NCI-H2227 treated with DMSO at 0.1 percent for 48 hours (cell line): ENCODE measurements at regions not wholly inside any gene's neighbourhood (a gene's known extent, or its start where the extent isn't known, plus 50 kb on each side); places are given as distances from the start of the nearest gene placed in this dataset.
"Not testable (repeated sequence)": the region's sequence is repeated elsewhere in the genome, so short reads cannot be mapped to it uniquely, and the experiment has no call there.

ENCODE experiments used
- DNase-seq: peaks from one replicate; lab custom pipeline; 2025; lab: John Stamatoyannopoulos, UW

DNA sequence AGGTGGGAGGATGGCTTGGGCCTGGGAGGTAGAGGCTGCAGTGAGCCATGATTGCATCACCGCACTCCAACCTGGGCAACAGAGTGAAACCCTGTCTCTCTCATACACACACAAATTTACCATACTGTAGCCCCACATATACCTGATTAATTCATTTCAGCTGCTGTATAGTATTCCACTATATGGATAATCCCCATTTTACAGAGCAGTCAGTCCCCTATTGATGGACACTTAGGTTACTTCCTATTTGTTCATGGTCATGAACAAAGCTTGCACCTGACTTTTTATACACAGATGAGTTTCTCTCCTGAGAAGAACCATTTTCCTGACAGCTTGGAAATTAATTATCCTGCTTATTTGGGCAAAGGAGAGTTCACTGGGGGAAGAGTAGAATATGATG, 59.2 kb downstream of the EMX2 start:
- DNase-seq = no peak

DNA sequence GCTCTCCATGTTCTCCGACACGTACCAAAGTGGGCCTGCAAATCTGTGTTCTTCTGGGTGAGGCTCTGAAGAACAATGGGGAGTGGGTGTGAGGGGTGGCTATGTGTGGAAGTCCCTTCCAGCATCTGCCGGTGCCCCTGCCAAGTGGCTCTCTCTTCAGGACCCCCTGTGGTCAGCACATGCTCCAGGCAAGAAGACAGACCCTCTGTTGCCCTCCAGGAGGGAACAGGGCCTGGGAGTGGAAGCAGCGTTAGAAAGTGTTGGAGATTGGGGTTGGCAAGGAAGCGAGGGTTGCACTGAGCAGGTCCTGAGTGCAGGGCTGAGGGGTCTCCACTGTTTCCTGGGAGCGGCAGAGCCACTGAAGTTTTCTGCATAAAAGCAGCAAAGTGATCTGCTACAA, 60.5 kb downstream of the EMX2 start:
- DNase-seq = no peak

DNA sequence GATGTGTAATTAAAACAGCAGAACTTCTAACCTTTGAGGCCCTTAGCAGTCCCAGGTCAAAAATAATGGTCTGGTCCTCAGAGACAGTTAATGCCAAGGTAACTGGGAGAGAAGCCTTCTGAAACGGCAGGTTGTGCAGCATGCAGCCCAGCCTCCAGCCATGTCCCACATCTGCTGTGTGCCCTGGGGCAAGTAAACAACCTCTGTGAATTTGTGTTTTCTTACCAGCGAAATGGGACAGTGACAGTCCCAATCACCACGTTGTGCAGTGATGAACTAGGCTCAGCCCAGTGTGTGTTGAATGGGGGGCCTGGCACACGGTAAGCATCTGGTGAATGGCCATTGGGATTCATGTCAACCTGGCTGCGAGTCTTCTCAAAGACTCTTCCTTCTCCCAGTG, 61.2 kb downstream of the EMX2 start:
- DNase-seq = no peak

DNA sequence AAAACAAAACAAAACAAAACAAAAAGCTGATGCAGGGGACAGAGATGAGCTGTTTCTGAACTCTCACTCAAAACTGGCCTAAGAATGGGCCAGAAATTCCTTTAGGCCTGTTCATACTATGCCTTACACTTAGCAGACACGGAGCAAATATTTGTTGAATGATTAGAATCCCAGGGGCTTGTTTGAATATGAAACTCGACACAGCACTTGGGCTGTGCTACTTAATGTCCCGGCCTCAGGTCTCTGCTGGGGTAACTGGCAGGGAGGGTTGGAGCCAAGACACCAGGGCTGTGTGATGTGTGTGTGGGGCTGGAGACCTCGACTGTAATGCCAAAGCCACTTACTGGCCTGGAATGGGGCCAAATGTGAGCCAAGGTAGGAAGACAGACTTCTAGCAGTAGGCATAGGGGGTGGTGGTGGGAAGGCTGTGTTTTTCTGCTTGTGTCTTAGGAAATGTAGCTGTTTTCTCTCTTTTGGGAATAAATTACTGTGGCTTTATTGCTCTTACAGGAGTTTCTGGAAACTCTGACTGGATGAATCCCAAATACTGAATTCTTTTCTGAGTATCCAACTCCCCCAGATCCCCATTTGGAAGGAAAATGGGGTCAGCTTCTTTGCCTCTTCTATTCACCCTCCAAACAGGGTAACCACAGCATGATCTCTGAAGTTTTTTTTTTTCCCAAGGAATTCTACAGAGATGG, 66.7 kb downstream of the EMX2 start:
- no peak for DNase-seq

DNA sequence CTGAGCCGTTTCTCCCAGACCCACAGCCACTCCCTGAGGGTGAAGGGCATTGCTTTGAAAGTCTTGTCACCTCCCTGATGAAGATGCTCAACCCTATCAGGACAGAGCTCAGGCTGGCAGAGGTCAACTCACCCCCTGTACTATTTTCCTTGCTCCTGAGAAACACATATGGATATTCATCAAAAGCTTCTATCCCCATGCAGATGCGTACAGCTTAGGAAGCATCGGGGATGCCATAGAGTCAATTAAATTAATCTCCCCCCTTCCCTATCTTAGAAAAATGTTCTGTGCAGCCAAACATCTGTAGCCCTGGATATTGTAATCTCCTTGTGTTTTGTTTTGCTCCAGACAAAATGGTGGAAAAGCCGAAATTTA, 67.2 kb downstream of the EMX2 start:
- DNase-seq = no peak

DNA sequence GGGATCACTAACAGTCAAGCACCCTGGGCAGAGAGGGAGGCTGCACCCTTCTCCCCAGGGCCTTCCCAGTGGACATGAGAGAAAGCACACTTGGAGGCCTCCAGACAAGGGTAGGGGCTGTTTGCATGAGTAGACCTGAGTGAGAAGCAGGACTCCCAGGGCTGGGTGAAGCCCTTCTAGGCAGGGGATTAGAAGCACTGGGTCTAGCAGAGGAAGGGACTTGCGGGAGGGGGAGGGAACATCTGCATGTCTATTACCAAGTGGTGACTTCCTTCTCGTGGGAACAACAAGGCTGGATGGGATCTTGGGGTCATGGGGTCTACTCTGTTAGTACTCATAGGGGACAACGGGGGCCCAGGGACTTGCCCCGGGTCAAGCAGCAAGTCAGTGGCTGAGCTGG, 67.8 kb downstream of the EMX2 start:
- DNase-seq = no peak

DNA sequence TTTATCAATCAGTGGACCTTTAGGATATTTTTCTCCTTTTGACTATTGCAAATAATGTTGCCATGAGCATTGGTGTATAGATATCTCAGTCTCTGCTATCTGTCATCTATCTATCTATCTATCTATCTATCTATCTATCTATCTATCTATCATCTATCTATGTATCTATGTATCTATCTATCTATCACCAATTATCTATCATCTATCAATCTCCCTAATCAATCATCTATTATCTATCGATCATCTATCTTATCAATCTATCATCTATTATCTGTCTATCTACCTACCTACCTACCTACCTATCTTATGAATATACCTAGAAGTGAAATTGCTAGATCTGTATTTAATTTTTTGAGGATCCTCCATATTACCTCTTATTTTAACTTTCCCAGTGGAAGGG, 69.6 kb downstream of the EMX2 start:
- DNase-seq = no peak

DNA sequence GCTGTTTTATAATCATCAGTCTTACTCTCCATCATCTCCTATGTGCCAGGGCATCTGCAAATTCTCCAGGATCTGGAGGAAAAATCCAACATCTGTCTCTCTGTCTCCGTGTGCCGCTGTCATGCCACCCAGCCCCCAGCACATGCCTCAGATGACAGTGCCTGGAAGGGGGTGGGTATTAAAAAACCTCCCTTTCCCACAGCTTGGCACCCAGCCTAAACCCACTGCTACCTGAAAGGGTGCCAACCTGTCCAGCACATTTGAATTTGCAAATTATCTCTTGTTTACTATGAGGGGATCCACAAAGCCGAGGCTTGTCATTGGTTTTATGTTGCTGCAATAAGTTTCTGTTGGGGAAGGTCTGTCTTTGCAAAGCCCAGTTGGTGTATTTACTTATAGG, 73.1 kb downstream of the EMX2 start:
- no peak for DNase-seq

DNA sequence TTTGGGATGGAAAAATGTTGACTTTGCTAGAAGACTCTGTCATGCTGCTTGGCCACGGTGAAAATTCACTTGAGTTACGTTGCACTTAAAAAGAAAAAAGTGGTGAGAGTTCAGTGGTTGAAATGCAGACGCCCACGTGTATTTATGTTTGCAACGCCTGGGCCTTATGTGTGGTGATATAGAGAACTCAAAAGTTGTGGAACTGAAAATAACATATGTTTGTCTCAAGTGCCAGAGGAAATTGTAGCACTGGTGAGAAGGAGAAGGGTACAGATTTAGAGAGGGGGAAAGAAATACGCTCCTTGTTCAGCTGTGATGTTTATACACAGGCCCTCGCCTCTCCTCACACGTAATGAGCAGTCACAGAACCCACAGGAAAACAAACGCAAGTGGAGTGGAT, 73.6 kb downstream of the EMX2 start:
- no peak for DNase-seq

DNA sequence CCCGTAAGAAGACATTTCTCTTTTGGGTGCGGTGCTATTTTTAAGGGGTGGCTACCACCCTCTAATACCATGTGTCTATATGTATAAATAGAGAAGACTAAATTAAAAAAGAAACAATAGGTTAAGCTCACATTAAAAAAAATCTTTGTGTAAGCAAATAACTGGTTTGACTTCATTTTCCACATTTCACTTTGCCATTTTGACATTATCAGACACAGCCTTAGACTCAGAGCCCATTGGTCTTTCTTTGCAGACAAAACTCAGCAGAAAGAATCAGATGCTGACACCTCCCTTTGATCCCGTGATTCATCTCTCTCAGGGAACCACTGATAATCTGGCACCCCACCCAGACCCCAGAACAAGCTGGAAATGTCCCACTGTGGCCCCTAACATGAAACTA, 74.5 kb downstream of the EMX2 start:
- no peak for DNase-seq

DNA sequence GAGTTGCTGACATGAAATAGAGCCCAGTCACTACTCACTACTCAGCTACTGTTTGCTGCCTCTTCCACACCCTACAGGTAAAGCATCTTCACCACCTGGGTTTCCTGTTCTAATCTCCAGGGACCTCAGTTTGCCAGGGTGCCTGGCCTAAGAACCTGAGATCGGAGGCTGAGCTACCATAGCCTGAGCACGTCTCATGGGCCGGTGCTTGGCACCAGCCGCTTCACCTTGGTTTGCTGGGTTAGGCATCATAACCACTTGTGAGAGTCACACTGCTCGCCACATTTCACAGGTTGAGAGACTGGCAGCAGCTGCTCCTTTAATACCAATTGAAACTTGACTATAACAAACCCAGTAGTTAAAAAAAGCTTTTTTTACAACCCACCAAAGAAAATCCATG, 75.1 kb downstream of the EMX2 start:
- no peak for DNase-seq

DNA sequence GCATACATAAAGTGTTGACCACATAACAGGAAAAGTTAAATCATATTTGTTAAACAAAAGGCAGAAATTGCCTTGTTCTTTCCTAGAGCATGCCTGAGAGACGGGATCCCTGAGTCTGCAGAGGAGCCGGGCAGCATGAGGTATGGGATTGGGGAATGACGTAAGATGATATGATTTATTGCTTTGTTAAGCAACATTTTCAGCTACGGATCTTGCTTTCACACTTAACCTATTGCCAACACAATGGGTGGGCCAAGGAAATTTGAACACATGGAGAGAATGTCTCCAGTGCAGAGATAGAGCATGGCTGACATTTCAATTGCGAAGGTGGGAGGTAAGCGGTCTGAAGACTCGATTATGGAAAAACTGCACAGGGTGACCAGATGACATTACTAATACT, 76.7 kb downstream of the EMX2 start:
- DNase-seq = no peak

DNA sequence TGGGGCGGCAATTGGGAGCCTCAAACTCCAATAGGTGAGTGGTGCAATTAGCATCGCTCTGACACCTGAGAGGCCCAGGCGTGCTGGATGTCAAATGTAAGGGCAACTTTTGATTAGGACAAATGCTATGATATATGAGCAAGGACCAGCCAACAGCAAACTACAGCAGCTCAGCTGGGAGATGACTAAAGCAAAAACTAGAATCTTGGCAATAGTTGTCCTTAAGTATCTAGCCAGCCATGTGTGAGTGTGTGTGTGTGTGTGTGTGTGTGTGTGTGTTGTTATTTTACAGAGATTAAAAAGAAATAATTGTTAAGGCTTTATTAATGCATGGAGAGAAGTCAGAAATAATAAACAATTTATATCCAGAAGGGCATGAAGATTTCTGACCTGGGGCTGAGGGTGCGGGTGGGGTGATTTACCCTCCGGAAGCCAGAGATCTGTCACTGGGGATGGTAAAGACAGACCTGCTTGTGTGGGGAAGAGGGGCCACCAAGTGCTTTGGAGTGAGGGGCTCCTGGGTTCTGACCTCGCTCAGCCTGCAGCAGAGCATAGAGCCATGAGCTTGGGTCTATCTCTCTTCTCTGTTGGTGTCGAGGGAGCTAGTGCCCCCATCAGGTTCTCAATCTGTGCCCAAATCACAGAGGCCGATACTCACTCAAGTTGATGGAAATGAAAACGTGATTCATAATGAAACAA, 77.3 kb downstream of the EMX2 start:
- no peak for DNase-seq

DNA sequence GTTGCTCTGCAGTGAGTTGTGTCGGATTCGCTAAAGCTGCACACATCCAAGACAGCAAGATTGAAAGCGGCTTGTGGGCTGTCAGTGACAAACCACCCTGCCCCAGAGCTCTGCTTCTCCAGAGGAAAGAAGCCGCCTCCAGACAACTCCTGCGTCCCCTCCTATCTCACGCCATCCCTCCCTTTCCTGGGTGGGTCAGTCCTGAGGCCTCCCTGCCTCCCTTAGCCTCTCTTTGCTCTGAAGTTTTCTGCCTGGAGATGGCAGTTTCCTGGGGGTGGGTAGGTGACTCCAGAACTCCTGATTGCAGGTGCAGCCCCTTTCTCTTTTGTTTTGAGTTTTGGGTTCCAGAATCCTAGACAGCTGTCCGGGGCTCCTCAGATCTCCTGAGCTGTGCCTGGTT, 78.7 kb downstream of the EMX2 start:
- DNase-seq = no peak

DNA sequence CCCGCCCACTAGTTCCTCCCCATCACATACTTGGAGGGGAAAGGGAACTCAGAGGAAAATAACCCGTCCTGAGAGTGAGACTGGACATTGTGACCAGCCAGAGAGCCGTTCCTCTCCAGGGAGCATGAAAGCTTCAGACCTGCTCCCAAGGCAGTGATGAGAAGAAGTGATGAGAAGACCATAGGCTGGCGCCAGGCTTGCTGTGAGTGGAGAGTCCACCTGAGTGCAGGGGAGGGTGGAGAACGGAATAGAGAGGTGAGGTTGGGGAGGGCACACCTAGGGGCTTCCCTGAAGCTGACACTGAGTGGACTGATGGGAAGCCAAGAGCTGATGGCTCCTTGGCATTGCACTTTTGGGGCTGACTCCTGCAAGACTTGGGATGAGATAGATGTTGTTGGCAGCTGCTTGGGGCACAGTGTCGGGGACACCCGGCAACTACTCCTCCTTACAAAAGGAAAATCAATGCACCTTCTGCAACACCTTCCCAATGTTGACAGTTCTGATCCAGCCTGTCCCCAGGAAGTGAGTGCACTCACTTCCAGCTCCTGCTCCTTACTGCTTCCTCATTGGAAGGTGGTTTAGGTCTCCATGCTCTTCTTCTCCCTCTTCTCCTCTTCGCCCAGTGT, 79.4 kb downstream of the EMX2 start:
- no peak for DNase-seq

DNA sequence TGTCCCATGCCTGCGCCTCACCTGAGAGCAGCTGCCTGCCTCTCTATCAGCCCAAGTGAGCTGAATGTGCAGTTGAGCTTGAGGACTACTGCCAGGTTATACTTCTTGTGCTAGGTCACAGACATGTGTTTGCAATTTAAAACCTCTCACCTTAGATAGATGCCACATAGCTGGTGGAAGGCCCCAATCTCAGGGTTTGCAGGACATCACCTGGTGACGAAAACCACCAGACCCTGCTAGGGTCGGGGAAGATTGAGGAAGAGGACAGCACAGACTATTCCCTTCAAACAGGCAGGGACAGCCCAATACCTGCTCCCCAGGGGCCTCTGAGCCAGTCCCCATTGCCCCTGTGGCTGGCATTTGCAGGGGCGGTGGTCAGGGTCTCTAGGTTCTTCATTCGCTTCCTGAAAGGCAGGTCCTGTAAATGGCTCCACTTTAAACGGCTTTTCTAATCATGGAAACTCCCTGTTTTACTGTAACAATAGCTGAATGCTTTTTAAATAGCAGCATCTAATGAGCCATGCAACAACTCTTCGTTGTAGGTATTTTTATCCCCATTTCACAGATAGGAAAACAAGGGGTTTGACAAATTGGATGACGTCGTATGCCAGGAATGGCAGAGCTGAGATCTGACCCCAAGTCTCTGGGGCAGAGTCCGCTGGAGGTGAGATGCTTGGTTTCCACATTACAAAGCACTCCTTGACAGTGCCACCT, 80.1 kb downstream of the EMX2 start:
- DNase-seq = no peak

DNA sequence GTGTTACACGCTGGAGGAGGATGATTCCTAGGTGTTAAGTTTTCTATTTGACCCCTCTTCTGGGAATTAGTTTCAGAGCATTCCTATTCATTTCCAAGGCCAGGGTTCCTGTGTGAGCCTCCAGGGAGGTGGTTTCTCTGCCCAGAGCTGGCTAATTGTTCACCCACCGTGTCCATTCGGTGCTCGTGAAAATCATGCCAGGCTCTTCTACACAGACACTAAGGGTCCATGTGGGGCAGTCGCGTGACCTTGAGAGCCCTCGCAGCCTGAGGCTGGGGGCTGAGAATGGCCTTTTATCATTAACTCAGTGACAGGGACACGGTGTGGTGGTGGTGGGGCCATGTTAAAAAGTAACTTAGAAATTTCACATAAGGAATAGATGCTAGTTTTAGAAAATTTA, 83.7 kb downstream of the EMX2 start:
- no peak for DNase-seq

DNA sequence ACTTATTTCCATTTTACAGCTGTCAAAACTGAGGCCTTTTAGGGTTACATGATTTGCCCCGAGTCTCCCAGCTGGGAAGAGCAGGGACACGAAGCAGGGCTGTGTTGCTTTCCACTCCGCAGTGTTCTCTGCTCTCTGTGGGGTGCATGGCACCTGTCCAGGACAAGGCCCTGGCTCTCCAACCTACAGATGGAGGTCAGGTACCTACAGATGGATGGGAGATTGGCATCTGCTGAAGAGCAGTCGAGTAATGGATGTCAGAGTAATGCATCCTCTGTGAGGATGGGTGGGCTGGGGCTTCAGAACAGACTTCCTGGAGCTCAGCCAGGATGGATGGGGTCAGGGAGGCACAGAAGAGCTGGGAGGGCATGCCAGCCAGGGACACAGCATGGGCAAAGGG, 85.0 kb downstream of the EMX2 start:
- no peak for DNase-seq

DNA sequence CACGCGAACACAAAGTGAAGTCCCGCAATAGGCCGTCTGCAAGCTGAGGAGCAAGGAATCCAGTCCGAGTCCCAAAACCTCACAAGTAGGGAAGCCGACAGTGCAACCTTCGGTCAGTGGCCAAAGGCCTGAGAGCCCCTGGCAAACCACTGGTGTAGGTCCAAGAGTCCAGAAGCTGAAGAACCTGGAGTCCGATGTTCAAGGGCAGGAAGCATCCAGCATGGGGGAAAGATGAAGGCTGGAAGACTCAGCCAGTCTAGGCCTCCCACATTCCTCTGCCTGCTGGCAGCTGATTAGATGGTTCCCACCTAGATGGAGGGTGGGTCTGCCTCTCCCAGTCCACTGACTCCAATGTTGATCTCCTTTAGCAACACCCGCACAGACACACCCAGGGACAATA, 87.2 kb downstream of the EMX2 start:
- not testable (repeated sequence) for DNase-seq

DNA sequence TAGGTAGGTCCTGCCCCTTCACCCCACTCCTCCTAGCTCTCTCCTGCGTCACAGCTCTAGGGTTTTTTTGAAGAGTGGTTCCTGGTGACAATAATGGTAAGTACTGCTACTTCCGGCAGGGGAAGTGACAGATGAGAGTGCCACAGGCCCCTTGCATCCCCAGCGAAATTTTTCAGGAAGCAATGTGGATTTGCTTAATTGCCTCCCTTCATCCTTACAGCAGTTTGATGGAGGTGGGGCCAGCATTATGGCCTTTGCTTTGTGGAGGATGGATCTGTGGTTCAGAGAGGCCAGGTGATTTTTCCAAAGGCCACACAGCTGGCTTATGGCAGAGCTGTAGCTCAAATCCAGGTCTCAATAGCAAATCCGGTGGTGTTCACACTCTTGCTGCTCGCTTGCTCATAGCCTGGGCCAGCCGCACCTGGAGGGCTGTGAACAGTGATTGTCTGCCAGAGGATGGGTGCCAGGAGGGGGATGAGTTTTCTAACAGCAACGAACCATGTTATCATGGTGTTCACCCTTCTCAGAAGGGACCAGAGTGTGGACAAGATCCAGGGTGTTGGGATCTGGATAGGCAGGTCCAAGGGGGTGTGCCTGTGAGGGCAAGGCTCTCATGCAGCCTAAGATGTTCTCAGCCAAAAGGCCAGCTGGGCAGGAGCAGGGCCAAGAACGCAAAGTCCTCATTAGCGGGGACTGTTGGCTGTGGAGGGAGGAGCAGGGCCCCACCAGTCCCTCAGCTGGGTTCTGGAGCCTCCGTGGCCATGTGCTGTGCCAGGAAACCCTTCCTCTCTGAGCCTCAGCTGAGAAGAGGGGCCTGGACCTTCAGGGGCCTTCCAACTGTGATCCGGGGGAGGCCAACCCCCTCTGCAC, 89.0 kb downstream of the EMX2 start:
- DNase-seq = no peak

DNA sequence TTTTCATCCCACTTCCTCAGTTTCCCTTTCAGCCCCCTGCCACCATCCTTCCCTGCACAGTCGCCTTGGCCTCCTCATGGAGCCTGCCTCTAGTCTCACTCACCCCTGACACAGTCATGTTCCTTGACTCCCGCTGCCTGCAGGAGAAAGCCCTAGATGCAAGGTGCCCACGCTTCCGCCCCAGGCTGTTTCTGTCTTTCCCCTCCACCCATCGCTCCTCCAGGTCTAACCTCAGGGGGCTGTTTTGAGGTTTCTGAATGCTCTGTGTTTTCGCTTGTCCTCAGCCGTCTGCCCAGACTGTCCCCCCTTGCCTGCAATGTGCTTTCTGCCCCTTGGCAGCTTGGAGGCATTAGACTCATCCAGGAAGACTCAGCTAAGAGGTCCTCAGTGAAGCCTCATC, 89.9 kb downstream of the EMX2 start:
- DNase-seq = no peak

DNA sequence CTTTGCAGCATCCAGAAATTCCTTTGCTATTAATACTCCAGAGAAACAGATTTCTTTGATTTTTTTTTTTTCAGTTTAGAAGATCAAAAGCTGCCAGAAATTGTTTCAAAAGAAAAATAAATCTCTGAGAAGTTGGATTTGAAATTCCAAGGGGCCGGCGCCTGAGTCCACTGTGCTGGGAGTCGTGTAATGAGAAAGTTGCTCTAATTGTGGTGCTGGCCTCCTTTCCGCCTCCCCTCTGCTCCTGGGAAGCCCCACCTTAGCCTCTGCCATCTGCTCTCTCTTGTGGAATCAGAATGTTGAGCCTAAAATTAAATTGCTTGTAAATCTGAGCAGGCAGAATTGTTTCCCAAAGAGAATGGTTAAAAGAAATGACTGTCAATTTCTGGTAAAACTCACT, 93.3 kb downstream of the EMX2 start:
- DNase-seq = no peak
